T-helper 17 cell (primary cell): ENCODE measurements at regions not wholly inside any gene's neighbourhood (a gene's known extent, or its start where the extent isn't known, plus 50 kb on each side); places are given as distances from the start of the nearest gene placed in this dataset.

Experiments
- ATAC-seq: fragments of 150-1000 bp; cut with Tn5 transposase; 2 replicates; pipeline ENCODE4 v1.10.0; 2021; ENCODE audit warnings: mild to moderate bottlenecking, moderate library complexity
- DNase-seq, 3 donors: peaks; one replicate each; pipeline versions ENCODE4 v3.0.0 to v3.0.0-alpha.2; 2020 to 2021
- H3K9me3 ChIP-seq: one replicate; pipeline ENCODE4 v1.7.0; 2013; ENCODE audit warnings: low read length, mild to moderate bottlenecking; ENCODE audit not compliant: control insufficient read depth, poor library complexity, severe bottlenecking
- H3K27ac Mint-ChIP-seq: one replicate; pipeline ENCODE4 v1.8.0; 2022; ENCODE audit warnings: mild to moderate bottlenecking, moderate library complexity, mixed read lengths
- H3K27me3 Mint-ChIP-seq: one replicate; pipeline ENCODE4 v1.8.0; 2022; ENCODE audit warnings: mixed read lengths
- H3K36me3 Mint-ChIP-seq: one replicate; pipeline ENCODE4 v1.8.0; 2022; ENCODE audit warnings: low read depth, mixed read lengths
- H3K4me1 Mint-ChIP-seq: one replicate; pipeline ENCODE4 v1.8.0; 2022; ENCODE audit warnings: mild to moderate bottlenecking, mixed read lengths
- H3K4me3 Mint-ChIP-seq: one replicate; pipeline ENCODE4 v1.8.0; 2022; ENCODE audit warnings: mild to moderate bottlenecking, moderate library complexity, mixed read lengths

DNA sequence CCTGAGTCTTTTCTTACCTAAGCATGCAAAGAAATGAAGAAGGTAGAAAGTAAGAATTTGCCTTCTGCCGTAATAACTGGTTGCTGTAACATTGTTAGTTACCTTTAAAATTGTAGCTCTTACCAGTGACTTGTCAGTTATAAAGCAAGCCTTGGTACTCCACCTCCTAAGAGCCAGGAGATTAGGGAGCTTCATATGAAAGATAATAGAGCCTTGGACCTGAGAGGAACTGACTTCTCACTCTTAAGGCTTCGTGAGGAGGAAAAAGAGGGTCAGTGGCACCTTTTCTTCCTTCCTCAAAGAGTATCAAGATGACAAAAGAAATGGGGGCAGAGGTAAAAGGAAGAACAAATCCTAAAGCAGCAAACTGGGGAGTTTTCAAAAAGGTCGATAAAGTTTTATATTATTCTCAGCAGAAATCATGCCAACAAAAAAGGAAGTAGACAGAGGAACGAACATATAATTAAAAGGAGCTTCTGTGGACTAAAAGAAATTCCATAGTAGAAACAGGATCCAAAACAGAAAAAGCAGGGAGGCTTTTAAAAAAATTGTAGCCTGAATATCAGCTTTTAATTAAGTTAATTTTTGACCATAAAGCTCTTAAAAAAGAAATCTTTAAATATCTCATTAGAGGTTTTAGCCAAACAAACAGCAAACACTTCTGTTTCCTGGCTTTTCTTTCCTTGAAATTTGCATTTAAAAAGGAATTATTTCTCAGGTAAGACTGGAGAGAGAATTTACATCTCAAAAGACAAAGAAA lies 847.1 kb upstream of the ALCAM start:
- H3K36me3 Mint-ChIP-seq = no peaks in the 10 kb centered on the region
- no peaks in the 10 kb centered on the region for H3K9me3 ChIP-seq
- H3K4me1 Mint-ChIP-seq = peaks cover 8% of the 10 kb centered on the region
- ATAC-seq (no peak), DNase-seq (no peak)
- H3K4me3 Mint-ChIP-seq = no peak overlapping the region
- H3K27ac Mint-ChIP-seq = no peak overlapping the region
- H3K27me3 Mint-ChIP-seq = peaks cover 19% of the 10 kb centered on the region

DNA sequence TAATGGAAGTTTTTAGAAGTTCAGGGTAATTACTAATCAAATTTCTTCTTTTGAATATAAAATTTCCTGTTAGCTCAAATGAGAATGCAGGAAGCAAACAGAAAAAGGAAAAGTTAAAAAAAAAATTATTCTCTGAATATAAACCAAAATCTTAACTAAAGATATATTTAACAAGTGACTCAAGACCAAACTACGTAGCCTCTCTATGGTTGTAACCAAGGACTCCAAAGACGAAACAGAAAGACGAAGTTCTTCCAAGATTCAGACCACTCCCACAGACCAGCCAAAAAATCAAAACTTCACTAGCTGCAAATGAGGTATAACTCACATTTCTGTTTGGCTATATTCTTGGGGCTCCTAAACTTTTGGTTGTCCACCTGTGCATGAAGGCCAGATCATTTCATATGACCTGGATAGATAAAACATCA lies 846.5 kb upstream of the ALCAM start:
- no peak overlapping the region for H3K4me3 Mint-ChIP-seq
- H3K27me3 Mint-ChIP-seq = peaks cover 19% of the 10 kb centered on the region
- no peak overlapping the region for H3K27ac Mint-ChIP-seq
- no peak for DNase-seq
- no peaks in the 10 kb centered on the region for H3K36me3 Mint-ChIP-seq
- peaks cover 8% of the 10 kb centered on the region for H3K4me1 Mint-ChIP-seq
- ATAC-seq = no peak
- no peaks in the 10 kb centered on the region for H3K9me3 ChIP-seq

DNA sequence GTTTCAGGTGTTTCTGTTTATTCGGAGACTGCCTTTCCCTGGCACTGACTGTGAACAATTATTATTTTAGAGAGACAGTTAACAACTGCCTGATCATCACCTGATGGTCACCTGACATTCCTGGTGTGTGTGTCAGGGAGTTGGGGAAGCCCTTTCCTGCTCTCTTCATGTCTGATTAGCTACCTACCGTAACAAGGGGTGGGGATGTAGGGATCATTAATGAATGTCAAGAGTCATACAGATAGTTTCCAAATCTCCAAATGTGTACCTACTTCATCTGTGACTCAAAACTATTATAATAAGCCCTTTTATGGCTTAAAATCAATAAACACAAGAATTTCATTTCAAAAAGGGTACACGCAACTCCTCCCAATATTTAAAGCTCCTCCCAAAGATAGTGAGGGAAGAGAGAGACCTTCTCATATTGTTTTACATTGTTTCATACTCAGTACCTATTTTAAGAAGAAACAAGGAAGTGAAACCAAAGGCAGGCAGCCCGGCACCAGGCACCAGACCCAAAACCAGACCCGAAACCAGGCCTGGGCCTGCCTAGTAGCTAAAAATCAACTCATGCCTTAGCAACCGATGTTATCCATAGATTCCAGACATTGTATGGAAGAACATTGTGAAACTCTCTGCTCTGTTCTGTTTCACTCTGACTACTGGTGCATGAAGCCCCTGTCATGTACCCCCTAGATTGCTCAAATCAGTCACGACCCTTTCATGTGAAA lies 844.9 kb upstream of the ALCAM start:
- Mint-ChIP-seq H3K36me3 (no peaks in the 10 kb centered on the region), H3K27ac (peak overlapping the region; percentile 51), H3K27me3 (peaks cover 19% of the 10 kb centered on the region), H3K4me1 (peaks cover 8% of the 10 kb centered on the region), H3K4me3 (no peak overlapping the region)
- no peak for DNase-seq
- no peaks in the 10 kb centered on the region for H3K9me3 ChIP-seq
- no peak for ATAC-seq

GRCh38 chr3:104523136-104523535 lies 843.6 kb upstream of the ALCAM start:
- ATAC-seq = no peak
- H3K36me3 Mint-ChIP-seq = no peaks in the 10 kb centered on the region
- H3K9me3 ChIP-seq = no peaks in the 10 kb centered on the region
- no peak overlapping the region for H3K27ac Mint-ChIP-seq
- H3K27me3 Mint-ChIP-seq = peaks cover 19% of the 10 kb centered on the region
- no peak for DNase-seq
- no peak overlapping the region for H3K4me3 Mint-ChIP-seq
- peaks cover 11% of the 10 kb centered on the region for H3K4me1 Mint-ChIP-seq

- H3K4me1 Mint-ChIP-seq = peaks cover 3% of the 10 kb centered on the region
- ATAC-seq (no peak), DNase-seq (no peak)
- H3K36me3 Mint-ChIP-seq = peaks cover 2% of the 10 kb centered on the region
- H3K9me3 ChIP-seq = no peaks in the 10 kb centered on the region
- no peak overlapping the region for H3K4me3 Mint-ChIP-seq
- H3K27me3 Mint-ChIP-seq = peaks cover 13% of the 10 kb centered on the region
- no peak overlapping the region for H3K27ac Mint-ChIP-seq
These were observed 839.8 kb upstream of the ALCAM start for GRCh38 chr3:104526901-104527401.

DNA sequence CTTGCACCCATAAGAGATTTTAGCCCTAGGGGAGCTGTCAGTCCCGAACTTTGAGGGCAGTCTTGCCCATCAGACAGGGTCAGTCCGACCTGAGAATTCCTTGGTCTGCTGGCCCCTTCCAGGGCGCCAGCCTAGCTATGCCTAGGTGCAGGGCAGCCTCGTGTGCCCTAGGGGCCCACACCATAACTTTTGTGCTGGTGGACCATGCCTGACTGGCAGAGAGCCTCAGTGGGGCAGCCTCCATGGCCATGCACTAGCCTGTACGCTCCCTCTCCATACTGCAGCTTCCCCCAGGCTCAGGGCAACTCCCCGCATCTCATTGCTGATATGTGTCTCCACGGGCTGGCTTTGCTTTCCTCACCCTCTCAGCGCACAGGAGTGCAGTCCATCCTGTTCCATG lies 835.8 kb upstream of the ALCAM start:
- peaks cover 2% of the 10 kb centered on the region for H3K36me3 Mint-ChIP-seq
- H3K27me3 Mint-ChIP-seq = peaks cover 7% of the 10 kb centered on the region

DNA sequence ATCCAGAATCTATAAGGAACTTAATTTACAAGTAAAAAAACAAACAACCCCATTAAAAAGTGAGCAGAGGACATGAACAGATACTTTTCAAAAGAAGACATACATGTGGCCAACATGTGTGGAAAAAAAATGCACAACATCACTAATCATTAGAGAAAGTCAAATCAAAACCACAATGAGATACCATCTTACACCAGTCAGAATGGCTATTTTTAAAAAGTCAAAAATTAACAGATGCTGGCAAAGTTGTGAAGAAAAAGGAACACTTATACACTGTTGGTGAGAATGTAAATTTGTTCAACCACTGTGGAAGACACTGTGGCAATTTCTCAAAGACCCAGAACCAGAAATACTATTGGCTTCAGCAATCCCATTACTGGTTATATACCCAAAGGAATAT lies 830.0 kb upstream of the ALCAM start:
- H3K4me3 Mint-ChIP-seq = no peak overlapping the region

More for the DNA sequence above, 835.8 kb upstream of the ALCAM start:
- no peaks in the 10 kb centered on the region for H3K9me3 ChIP-seq
- no peak for ATAC-seq
- no peak for DNase-seq
- Mint-ChIP-seq H3K27ac (no peak overlapping the region), H3K4me3 (no peak overlapping the region), H3K4me1 (peaks cover 3% of the 10 kb centered on the region)

DNA sequence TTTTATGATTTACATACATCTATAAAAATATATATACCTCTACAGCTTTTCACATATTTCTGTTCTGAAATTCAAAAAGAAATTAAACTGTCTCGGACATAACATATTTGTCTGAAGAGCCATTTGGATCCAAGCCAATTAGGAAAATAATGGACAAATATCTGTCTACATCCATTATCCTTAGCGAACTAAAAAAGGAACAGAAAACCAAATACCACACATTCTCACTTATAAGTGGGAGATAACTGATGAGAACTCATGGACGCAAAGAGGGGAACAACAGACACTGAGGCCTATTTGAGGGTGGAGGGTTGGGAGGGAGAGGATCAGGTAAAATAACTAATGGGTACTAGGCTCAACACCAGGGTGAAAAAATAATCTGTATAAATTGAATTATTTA lies 829.4 kb upstream of the ALCAM start:
- DNase-seq (no peak), ATAC-seq (no peak)
- Mint-ChIP-seq H3K27me3 (no peaks in the 10 kb centered on the region), H3K36me3 (no peaks in the 10 kb centered on the region), H3K27ac (no peak overlapping the region), H3K4me1 (no peaks in the 10 kb centered on the region), H3K4me3 (no peak overlapping the region)
- H3K9me3 ChIP-seq = no peaks in the 10 kb centered on the region

More for the DNA sequence above, 830.0 kb upstream of the ALCAM start:
- ATAC-seq (no peak), DNase-seq (no peak)
- Mint-ChIP-seq H3K27me3 (no peaks in the 10 kb centered on the region), H3K27ac (no peak overlapping the region), H3K36me3 (no peaks in the 10 kb centered on the region), H3K4me1 (no peaks in the 10 kb centered on the region)
- H3K9me3 ChIP-seq = no peaks in the 10 kb centered on the region

DNA sequence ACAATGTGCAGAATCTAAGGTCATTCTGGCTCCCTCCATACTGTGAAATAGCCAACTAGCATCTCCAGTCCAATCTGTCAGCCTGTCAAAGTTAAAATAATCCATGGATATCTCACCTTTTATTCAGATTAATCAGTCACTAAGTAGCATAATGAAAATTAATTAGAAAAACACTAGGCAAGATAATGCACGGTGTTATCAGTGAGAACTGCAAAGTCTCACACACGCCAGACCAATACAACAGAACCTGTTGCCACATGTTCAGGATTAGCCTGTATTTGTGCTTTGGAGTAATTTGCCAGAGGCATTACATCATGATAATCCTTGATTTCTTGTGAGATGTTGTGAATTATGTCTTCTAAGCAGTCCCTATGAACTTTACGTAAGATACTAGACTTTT lies 820.4 kb upstream of the ALCAM start:
- H3K4me1 Mint-ChIP-seq = no peaks in the 10 kb centered on the region
- H3K27ac Mint-ChIP-seq = no peak overlapping the region
- ATAC-seq = no peak
- no peaks in the 10 kb centered on the region for H3K36me3 Mint-ChIP-seq
- no peaks in the 10 kb centered on the region for H3K9me3 ChIP-seq
- no peak overlapping the region for H3K4me3 Mint-ChIP-seq
- DNase-seq = no peak
- peaks cover 4% of the 10 kb centered on the region for H3K27me3 Mint-ChIP-seq

DNA sequence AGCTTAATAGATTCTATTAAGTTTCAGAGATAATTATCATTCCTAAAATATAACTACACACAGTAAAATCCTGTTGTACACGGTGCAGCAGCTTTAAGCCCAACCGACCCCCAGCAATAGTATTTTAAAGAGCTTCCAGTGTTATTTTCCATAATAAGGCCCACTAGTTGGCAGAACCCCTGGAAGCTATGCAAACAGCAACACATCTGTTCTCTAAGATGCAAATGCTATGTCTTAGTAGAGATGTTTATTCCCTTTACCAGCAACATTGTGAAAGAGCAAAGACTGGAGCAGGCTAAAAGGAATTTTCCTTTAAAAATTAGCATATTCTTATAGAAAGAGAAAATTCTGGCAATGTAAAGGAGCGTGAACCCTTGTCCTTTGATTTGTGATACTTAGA lies 819.7 kb upstream of the ALCAM start:
- Mint-ChIP-seq H3K27me3 (peaks cover 4% of the 10 kb centered on the region), H3K27ac (no peak overlapping the region), H3K4me1 (no peaks in the 10 kb centered on the region), H3K36me3 (no peaks in the 10 kb centered on the region), H3K4me3 (no peak overlapping the region)
- no peak for DNase-seq
- H3K9me3 ChIP-seq = no peaks in the 10 kb centered on the region
- no peak for ATAC-seq

DNA sequence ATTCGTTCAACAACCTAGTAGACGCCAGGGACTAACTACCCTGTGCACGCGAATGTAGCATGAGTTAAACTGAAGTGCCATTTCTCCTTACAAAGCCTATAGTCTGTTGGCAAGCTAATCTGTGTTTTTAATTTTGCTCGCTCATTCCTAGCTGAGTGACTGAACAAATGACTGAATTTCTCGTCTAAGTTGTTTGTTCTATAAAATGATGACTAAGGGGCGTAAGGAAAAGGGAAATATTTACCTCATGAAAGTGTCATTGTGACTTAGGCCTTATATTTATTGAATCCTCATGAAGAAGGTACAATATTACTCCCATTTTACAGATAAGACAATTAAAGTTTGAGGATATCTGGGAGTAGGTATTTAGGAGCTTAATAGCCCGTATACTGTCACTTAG lies 818.3 kb upstream of the ALCAM start:
- Mint-ChIP-seq H3K36me3 (no peaks in the 10 kb centered on the region), H3K4me1 (no peaks in the 10 kb centered on the region), H3K27me3 (peaks cover 4% of the 10 kb centered on the region), H3K27ac (no peak overlapping the region), H3K4me3 (no peak overlapping the region)
- DNase-seq (no peak), ATAC-seq (no peak)
- no peaks in the 10 kb centered on the region for H3K9me3 ChIP-seq

DNA sequence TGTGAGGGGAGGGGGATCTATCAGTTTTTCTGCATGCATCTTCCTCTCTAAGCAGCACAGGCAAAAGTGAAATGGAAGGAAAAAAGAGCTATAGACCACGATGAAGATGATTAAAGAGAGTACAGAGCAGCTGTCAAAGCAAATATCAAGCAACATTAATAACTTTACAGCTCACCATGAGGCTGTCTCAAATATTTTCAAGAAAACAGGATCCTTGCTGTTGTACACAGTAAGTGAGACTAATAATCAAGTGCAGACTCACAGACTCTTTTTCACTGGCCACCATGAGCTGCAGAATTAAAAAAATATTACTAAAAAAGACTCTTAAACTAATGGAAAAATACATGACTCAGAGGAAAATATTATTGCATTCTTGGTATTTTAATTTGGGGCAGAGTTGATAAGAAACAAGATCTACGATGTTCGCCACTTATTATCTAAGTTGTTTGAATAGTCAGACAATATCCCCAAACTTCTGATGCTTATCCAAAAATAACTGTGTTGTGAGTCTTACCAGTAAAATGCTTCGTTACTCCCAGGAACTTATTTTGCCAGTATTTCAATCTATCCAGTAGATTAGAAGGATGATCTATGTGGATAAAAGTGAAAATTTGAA lies 817.5 kb upstream of the ALCAM start:
- no peak for DNase-seq
- Mint-ChIP-seq H3K36me3 (no peaks in the 10 kb centered on the region), H3K4me1 (no peaks in the 10 kb centered on the region), H3K27ac (no peak overlapping the region), H3K27me3 (peaks cover 4% of the 10 kb centered on the region), H3K4me3 (no peak overlapping the region)
- no peaks in the 10 kb centered on the region for H3K9me3 ChIP-seq
- no peak for ATAC-seq

DNA sequence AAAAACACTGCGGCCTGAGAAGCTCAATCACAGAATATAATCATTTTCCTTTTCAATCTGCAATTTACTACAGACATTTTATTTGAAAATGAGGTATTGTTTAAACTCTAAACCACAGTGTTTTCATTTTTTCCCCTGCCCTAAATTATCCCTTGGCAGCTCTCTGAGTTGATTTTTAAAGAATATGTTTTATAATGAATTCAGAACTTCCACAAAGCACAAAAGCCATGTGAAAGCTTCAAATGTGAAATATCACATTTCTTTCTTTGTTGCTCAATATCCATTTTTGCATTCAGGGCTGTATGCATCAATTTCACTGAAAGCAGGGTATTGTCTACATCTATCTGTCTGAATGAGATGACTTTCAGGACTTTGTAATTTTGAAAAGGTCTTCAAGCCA lies 813.6 kb upstream of the ALCAM start:
- no peak for DNase-seq
- Mint-ChIP-seq H3K27ac (no peak overlapping the region), H3K4me1 (no peaks in the 10 kb centered on the region), H3K4me3 (no peak overlapping the region), H3K36me3 (no peaks in the 10 kb centered on the region), H3K27me3 (no peaks in the 10 kb centered on the region)
- no peak for ATAC-seq
- H3K9me3 ChIP-seq = no peaks in the 10 kb centered on the region
